ENCODE measurements at regions not wholly inside any gene's neighbourhood (a gene's known extent, or its start where the extent isn't known, plus 50 kb on each side); places are given as distances from the start of the nearest gene placed in this dataset.

DNA sequence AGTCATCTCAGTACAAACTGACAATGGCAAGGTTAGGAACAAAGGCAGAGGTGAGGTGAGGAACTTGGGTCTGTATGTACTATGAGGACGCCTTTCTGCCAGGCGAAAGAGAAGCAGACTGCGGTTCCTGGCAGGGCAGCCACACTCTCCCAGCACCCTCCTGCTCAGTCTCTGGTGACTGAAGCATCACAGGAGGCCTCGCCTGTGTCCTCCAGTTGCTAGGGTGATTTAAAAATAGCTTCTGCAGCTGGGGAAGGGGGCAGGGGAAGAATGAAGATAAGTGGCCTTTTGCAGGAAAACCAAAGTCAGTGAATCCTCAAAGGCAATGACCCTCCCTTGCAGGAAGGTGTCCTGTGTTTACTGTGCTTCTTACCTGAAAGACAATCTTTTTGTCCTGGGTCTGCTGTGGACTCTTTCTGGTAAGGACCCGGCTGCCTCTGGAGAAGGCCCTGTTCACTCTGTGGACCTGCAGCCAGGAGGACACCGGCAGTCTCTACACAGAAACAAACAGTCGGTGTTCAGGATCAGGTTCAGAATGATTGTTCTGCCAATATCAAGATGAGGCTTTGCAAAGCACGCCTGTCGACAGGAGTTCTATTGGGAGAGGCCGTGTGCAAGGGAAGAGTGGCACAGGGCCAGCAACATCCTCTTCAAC lies 65.7 kb upstream of the DGKG start:
- in situ Hi-C loops (cut with MboI), result no loop called here
- Histone ChIP-seq H3K9me2 (ENCODE audit: insufficient read depth) (no peaks in the 10 kb centered on the region), H2AFZ (no peak overlapping the region), H3K4me2 (ENCODE audit: unreplicated experiment) (no peak overlapping the region), H3K9me3 (ENCODE audit: low read depth) (no peaks in the 10 kb centered on the region), H3K27me3 (replicated peaks; ENCODE audit: insufficient read depth) (no peaks in the 10 kb centered on the region), H3K36me3 (ENCODE audit: low read depth) (no peaks in the 10 kb centered on the region), H3K9ac (no peak overlapping the region), H4K20me1 (ENCODE audit: insufficient read depth) (no peaks in the 10 kb centered on the region), H3K27ac (no peak overlapping the region), H3K79me2 (ENCODE audit: insufficient read depth) (no peaks in the 10 kb centered on the region), H3F3A (ENCODE audit: insufficient read depth) (peaks cover 19% of the 10 kb centered on the region), H3K4me1 (ENCODE audit: insufficient read depth) (peaks cover 16% of the 10 kb centered on the region), H3K4me3 (no peak overlapping the region)
- WGBS, 2 experiments (ENCODE audit: low coverage in 1 of 2, low lambda C conversion rate in 2 of 2, missing lambda C conversion rate in 2 of 2), result 67 to 75% methylated on average over 10 of the region's 10 CpGs
- no peak for DNase-seq
- TF ChIP-seq EZH2phosphoT487 (IDR thresholded peaks at IDR 0.05; ENCODE audit: insufficient read depth, low read depth) (no peak), EZH2 (IDR thresholded peaks at IDR 0.05; ENCODE audit: insufficient read depth, poor library complexity, severe bottlenecking) (no peak)

DNA sequence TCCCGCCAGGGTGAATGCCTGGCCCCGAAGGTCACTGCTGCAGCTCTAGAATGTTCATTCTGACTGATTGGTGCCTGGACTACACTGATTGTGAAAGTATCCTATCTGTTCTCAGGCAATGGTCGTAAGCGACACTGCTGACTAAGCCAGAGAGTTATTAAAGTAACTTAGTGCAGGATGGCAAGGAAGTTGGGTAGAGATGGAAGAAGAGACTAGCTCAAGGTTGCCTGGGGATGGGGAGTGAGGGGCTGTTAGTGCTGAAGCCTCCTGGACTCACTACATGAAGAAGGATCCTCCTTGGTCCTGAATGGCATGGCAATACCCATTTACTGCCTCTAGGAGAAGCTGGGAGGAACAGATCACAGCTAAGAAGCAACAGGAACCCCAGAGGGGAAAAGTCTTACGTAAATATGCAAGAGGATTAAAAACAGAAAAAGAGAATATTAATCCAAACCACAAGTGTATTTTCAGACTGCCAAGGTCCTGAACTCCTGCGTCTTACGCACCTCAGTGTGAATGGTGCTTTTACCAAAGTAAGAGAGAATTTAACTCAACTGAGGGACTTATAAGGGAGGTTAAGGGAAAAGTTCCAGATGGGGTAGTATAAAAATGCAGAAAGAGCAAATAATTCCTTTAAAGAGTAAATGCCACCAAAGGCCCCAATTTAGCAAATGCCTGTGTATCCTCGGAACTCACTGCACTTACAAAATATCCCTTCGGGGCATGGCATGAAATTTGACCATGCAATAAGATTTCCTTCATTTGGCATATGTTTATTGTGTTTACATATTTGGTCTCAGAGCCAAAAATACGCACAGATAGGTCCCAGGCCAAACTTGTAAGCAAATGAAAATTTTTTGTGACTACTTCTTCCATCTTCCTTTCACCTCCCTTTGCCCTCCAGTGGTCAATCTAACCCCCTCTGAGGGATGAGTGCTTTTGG lies 64.0 kb upstream of the DGKG start:
- H3K4me2 ChIP-seq (ENCODE audit: unreplicated experiment), result no peak overlapping the region
- peaks cover 6% of the 10 kb centered on the region; the same call in 1 of the 2 replicates for H3K4me1 ChIP-seq (ENCODE audit: insufficient read depth)
- no peaks in the 10 kb centered on the region for H4K20me1 ChIP-seq (ENCODE audit: insufficient read depth)
- no peaks in the 10 kb centered on the region for H3K27me3 ChIP-seq (replicated peaks; ENCODE audit: insufficient read depth)
- H3K4me3 ChIP-seq, result no peak overlapping the region
- no peak overlapping the region for H3K9ac ChIP-seq
- no peaks in the 10 kb centered on the region for H3K9me3 ChIP-seq (ENCODE audit: low read depth)
- H3K79me2 ChIP-seq (ENCODE audit: insufficient read depth), result no peaks in the 10 kb centered on the region
- no peaks in the 10 kb centered on the region for H3K9me2 ChIP-seq (ENCODE audit: insufficient read depth)
- H3K36me3 ChIP-seq (ENCODE audit: low read depth), result no peaks in the 10 kb centered on the region
- peaks cover 8% of the 10 kb centered on the region; the same call in 1 of the 2 replicates for H3F3A ChIP-seq (ENCODE audit: insufficient read depth)
- DNase-seq, result peak; percentile 66
- H2AFZ ChIP-seq, result no peak overlapping the region
- no peak overlapping the region for H3K27ac ChIP-seq
- no peak for TF ChIP-seq EZH2phosphoT487 (IDR thresholded peaks at IDR 0.05; ENCODE audit: insufficient read depth, low read depth)
- no peak for TF ChIP-seq EZH2 (IDR thresholded peaks at IDR 0.05; ENCODE audit: insufficient read depth, poor library complexity, severe bottlenecking)
- in situ Hi-C loops (cut with MboI), result no loop called here
- 53 to 57% methylated on average over 10 of the region's 10 CpGs for WGBS, 2 experiments (ENCODE audit: low coverage in 1 of 2, low lambda C conversion rate in 2 of 2, missing lambda C conversion rate in 2 of 2)

DNA sequence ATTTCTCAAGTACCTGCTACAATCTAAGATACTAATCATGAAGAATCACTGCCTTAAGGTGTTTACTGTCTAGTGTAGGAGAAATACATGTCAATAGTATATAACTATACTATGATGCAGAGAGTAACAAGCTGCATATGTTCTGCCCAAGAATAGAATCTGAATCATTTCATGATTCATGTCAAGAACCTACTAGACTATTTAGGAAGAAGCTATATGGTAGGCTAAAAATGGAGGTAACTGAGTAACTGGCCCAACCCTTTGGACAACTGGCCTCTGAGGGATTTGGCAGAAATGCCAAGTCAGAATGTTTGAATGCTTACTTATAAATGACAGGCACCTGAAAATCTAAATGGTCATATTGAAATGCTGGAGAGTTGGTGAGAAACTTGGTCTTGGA lies 59.9 kb upstream of the DGKG start:
- H3K4me1 ChIP-seq (ENCODE audit: insufficient read depth), result peaks cover 21% of the 10 kb centered on the region
- in situ Hi-C loops (cut with MboI), result no loop called here
- no peak overlapping the region for H3K4me2 ChIP-seq (ENCODE audit: unreplicated experiment)
- no peak overlapping the region for H3K4me3 ChIP-seq
- no peaks in the 10 kb centered on the region for H3K27me3 ChIP-seq (replicated peaks; ENCODE audit: insufficient read depth)
- H3F3A ChIP-seq (ENCODE audit: insufficient read depth), result peaks cover 29% of the 10 kb centered on the region
- no peaks in the 10 kb centered on the region for H4K20me1 ChIP-seq (ENCODE audit: insufficient read depth)
- no peak overlapping the region for H3K27ac ChIP-seq
- H3K36me3 ChIP-seq (ENCODE audit: low read depth), result no peaks in the 10 kb centered on the region
- H3K9ac ChIP-seq, result no peak overlapping the region
- DNase-seq, result no peak
- no peak for TF ChIP-seq EZH2 (IDR thresholded peaks at IDR 0.05; ENCODE audit: insufficient read depth, poor library complexity, severe bottlenecking)
- no peak for TF ChIP-seq EZH2phosphoT487 (IDR thresholded peaks at IDR 0.05; ENCODE audit: insufficient read depth, low read depth)
- H3K9me2 ChIP-seq (ENCODE audit: insufficient read depth), result no peaks in the 10 kb centered on the region
- no peak overlapping the region for H2AFZ ChIP-seq
- no peaks in the 10 kb centered on the region for H3K9me3 ChIP-seq (ENCODE audit: low read depth)
- H3K79me2 ChIP-seq (ENCODE audit: insufficient read depth), result no peaks in the 10 kb centered on the region

DNA sequence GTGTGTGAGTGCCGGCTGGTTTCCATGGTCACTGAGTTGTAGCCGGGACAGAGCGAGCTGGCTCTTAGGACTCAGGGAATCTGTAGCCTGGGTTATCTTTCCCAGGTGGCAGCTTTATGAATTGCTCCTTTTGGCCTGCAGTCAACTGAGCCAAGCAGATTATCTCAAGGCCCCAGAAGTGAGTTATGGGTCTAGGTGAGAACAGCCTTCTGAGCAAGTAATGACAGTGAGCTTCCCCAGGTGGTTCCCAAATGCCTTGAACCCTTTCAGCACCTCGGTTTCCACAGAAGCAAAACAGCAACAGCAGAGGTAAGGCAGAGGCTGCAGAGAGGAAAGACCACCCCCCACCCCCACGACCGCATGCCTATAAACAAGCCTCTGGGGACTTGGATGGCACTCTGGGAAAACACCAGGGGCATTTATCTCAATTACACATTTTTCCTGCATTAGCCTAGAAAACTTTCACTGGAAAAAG lies 56.7 kb upstream of the DGKG start:
- Histone ChIP-seq H3K36me3 (ENCODE audit: low read depth) (no peaks in the 10 kb centered on the region), H3F3A (ENCODE audit: insufficient read depth) (peaks cover 43% of the 10 kb centered on the region), H3K79me2 (ENCODE audit: insufficient read depth) (no peaks in the 10 kb centered on the region), H3K4me3 (no peak overlapping the region), H3K9me2 (ENCODE audit: insufficient read depth) (no peaks in the 10 kb centered on the region), H3K4me2 (ENCODE audit: unreplicated experiment) (peak overlapping the region; percentile 36), H3K27me3 (replicated peaks; ENCODE audit: insufficient read depth) (no peaks in the 10 kb centered on the region), H2AFZ (no peak overlapping the region), H3K9ac (no peak overlapping the region), H3K9me3 (ENCODE audit: low read depth) (no peaks in the 10 kb centered on the region), H3K27ac (no peak overlapping the region), H3K4me1 (ENCODE audit: insufficient read depth) (peaks cover 30% of the 10 kb centered on the region), H4K20me1 (ENCODE audit: insufficient read depth) (no peaks in the 10 kb centered on the region)
- no peak for DNase-seq
- WGBS, 2 experiments (ENCODE audit: low coverage in 1 of 2, low lambda C conversion rate in 2 of 2, missing lambda C conversion rate in 2 of 2), result 26 to 39% methylated on average over 6 of the region's 6 CpGs
- in situ Hi-C loops (cut with MboI), result no loop called here
- TF ChIP-seq EZH2 (IDR thresholded peaks at IDR 0.05; ENCODE audit: insufficient read depth, poor library complexity, severe bottlenecking) (no peak), EZH2phosphoT487 (IDR thresholded peaks at IDR 0.05; ENCODE audit: insufficient read depth, low read depth) (no peak)

Measured in GM23248 (cell line).